DND-41 (cell line): ENCODE measurements at regions not wholly inside any gene's neighbourhood (a gene's known extent, or its start where the extent isn't known, plus 50 kb on each side); places are given as distances from the start of the nearest gene placed in this dataset.

ENCODE experiments used
- ATAC-seq: fragments of 200-7000 bp; cut with Tn5 transposase; 3 replicates; pipeline ENCODE4 v1.9.1; 2021; ENCODE audit warnings: low read depth; ENCODE audit not compliant: insufficient read depth
- DNase-seq: peaks from one replicate; pipeline ENCODE4 v3.0.0-alpha.2; 2020
- H2AFZ ChIP-seq: 2 replicates; pipeline ENCODE4 v1.6.0; 2012; ENCODE audit warnings: low read depth, low read length
- H3K27ac ChIP-seq: 2 replicates; pipeline ENCODE4 v1.5.1; 2012; ENCODE audit warnings: low read length, inconsistent platforms
- H3K27me3 ChIP-seq: fragments of 200-600 bp; sonication (generic); 2 replicates; pipeline ENCODE4 v1.6.0; 2012; ENCODE audit warnings: low read length, mild to moderate bottlenecking, inconsistent platforms; ENCODE audit not compliant: insufficient read depth, poor library complexity
- H3K36me3 ChIP-seq: 2 replicates; pipeline ENCODE4 v1.5.1; 2012; ENCODE audit warnings: low read length, inconsistent platforms; ENCODE audit not compliant: insufficient read depth
- H3K4me1 ChIP-seq: 2 replicates; pipeline ENCODE4 v1.5.1; 2012; ENCODE audit warnings: mild to moderate bottlenecking, low read length; ENCODE audit not compliant: insufficient read depth
- H3K4me2 ChIP-seq: 2 replicates; pipeline ENCODE4 v1.6.0; 2012; ENCODE audit warnings: mild to moderate bottlenecking, moderate library complexity, low read length, inconsistent platforms; ENCODE audit not compliant: insufficient read depth
- H3K4me3 ChIP-seq, 2 experiments: fragments of 200-600 bp in 1 of 2; shearing (Covaris generic) in 1 of 2; 2 replicates each; pipeline ENCODE4 v1.5.1; 2012 to 2016; ENCODE audit warnings: inconsistent platforms in 2 of 2, low read length in 2 of 2, mild to moderate bottlenecking in 2 of 2, low read depth in 1 of 2, moderate library complexity in 1 of 2
- H3K79me2 ChIP-seq: 2 replicates; pipeline ENCODE4 v1.6.0; 2012; ENCODE audit warnings: low read length, inconsistent platforms; ENCODE audit not compliant: insufficient read depth
- H3K9ac ChIP-seq: 2 replicates; pipeline ENCODE4 v1.6.0; 2012; ENCODE audit warnings: low read depth, mild to moderate bottlenecking, inconsistent platforms, low read length, moderate library complexity
- H3K9me3 ChIP-seq: 2 replicates; pipeline ENCODE4 v1.5.1; 2012; ENCODE audit warnings: low read length, moderate library complexity, mild to moderate bottlenecking, inconsistent platforms; ENCODE audit not compliant: insufficient read depth, severe bottlenecking
- H4K20me1 ChIP-seq: 2 replicates; pipeline ENCODE4 v1.6.0; 2012; ENCODE audit warnings: low read length; ENCODE audit not compliant: insufficient read depth
- EZH2 ChIP-seq: IDR thresholded peaks from 3 replicates; pipeline ENCODE4 v1.6.1; 2012; ENCODE audit warnings: borderline replicate concordance, low read depth, mild to moderate bottlenecking, moderate library complexity, low read length, inconsistent platforms; ENCODE audit not compliant: severe bottlenecking
- TF ChIP-seq, protein P1 (sequence below): IDR thresholded peaks from 2 replicates; pipeline ENCODE4 v1.5.1; 2012; ENCODE audit warnings: borderline replicate concordance, low read length, moderate library complexity, mild to moderate bottlenecking; ENCODE audit not compliant: poor library complexity, severe bottlenecking; ENCODE audit errors: extremely low read depth

DNA sequence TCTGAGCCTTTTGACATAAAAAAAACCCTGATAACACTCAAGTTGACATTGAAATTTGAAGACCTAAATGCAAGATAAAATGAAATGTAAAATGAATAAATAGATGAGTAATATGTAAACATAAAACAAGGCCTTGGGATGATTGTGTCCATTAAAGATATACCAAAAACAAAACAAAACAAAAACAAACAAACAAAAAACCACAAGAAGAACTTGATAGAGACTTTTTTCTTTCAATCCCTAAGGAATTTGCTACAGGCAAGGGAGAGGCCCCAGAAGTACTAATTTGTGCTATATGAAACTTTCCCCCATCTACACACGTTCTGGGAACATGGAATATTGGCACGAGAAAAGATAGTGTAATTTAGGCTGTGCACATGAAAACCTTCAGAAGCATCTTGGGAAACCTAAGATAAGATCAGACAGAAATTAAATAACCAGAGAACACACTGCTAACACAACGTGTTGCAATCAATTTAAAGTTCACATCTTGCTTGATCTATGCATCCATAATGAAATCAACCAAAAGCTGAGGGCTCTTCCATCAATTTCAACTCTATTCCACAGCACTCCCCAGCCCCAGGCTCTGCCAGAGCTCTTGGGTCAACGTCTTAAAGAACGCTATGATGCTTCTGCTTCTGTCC, 201.1 kb upstream of the RREB1 start:
- H3K4me3 ChIP-seq, result no peak overlapping the region
- DNase-seq, result no peak
- H3K9me3 ChIP-seq, result no peaks in the 10 kb centered on the region
- no peaks in the 10 kb centered on the region for H4K20me1 ChIP-seq
- no peaks in the 10 kb centered on the region for H3K79me2 ChIP-seq
- no peaks in the 10 kb centered on the region for H3K36me3 ChIP-seq
- no peak overlapping the region for H3K9ac ChIP-seq
- no peaks in the 10 kb centered on the region for H3K27me3 ChIP-seq
- no peak for ATAC-seq
- no peaks in the 10 kb centered on the region for H3K4me1 ChIP-seq
- no peak overlapping the region for H2AFZ ChIP-seq
- no peak overlapping the region for H3K27ac ChIP-seq
- TF ChIP-seq, protein P1, sequence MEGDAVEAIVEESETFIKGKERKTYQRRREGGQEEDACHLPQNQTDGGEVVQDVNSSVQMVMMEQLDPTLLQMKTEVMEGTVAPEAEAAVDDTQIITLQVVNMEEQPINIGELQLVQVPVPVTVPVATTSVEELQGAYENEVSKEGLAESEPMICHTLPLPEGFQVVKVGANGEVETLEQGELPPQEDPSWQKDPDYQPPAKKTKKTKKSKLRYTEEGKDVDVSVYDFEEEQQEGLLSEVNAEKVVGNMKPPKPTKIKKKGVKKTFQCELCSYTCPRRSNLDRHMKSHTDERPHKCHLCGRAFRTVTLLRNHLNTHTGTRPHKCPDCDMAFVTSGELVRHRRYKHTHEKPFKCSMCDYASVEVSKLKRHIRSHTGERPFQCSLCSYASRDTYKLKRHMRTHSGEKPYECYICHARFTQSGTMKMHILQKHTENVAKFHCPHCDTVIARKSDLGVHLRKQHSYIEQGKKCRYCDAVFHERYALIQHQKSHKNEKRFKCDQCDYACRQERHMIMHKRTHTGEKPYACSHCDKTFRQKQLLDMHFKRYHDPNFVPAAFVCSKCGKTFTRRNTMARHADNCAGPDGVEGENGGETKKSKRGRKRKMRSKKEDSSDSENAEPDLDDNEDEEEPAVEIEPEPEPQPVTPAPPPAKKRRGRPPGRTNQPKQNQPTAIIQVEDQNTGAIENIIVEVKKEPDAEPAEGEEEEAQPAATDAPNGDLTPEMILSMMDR, result no peak
- TF ChIP-seq EZH2, result no peak
- no peak overlapping the region for H3K4me2 ChIP-seq

DNA sequence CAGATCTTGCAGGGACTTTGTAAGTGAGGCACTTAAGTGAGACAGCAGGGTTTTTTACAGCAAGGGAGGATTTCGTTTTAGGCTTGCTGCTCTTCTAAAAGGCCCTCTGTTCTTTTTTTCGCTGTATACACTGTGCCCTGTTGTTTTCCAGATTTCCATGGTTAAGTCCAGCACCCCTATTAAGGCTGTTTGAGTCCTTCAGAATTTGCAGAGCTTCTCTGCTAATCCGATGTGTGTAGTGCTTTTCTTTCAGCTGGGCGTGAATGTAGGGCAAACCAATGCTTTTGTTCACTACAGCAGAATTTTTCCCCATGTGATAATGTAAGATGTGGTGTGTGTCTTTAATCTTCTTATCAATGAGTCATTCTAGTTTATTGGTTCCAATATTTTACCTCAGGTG, 200.5 kb upstream of the RREB1 start:
- ATAC-seq, result no peak
- H3K27ac ChIP-seq, result no peak overlapping the region
- H3K27me3 ChIP-seq, result no peaks in the 10 kb centered on the region

DNA sequence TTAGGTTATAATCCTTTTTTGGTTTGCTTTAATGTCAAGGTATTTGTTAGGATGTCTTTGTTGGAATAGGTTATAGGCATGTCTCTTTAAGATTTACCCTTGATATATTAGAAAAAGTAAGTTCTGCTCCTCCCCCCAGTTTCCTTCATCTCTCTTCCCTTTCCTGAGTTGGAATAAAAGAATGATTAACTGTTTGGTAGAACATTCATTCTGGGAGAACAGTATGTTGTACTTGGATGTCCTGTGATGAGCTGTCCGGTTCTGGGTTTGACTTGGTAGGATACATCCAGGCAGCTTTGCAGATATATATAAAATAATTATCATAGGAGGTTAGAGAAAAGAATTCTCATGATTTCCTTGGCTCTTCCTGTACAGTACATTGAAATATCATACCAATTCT, 199.6 kb upstream of the RREB1 start:
- DNase-seq, result no peak
- no peak overlapping the region for H3K4me2 ChIP-seq
- H3K4me3 ChIP-seq, result no peak overlapping the region
- H3K79me2 ChIP-seq, result no peaks in the 10 kb centered on the region
- no peaks in the 10 kb centered on the region for H3K27me3 ChIP-seq
- no peak overlapping the region for H3K9ac ChIP-seq
- no peaks in the 10 kb centered on the region for H3K36me3 ChIP-seq
- no peak overlapping the region for H3K27ac ChIP-seq
- no peak for ATAC-seq
- TF ChIP-seq, protein P1, result no peak
- TF ChIP-seq EZH2, result no peak
- no peaks in the 10 kb centered on the region for H4K20me1 ChIP-seq
- H2AFZ ChIP-seq, result no peak overlapping the region
- H3K4me1 ChIP-seq, result no peaks in the 10 kb centered on the region
- no peaks in the 10 kb centered on the region for H3K9me3 ChIP-seq

More for the DNA sequence above, 200.5 kb upstream of the RREB1 start:
- no peaks in the 10 kb centered on the region for H4K20me1 ChIP-seq
- no peak overlapping the region for H3K4me2 ChIP-seq
- no peaks in the 10 kb centered on the region for H3K4me1 ChIP-seq
- DNase-seq, result no peak
- TF ChIP-seq, protein P1, result no peak
- no peak for TF ChIP-seq EZH2
- H3K9ac ChIP-seq, result no peak overlapping the region
- no peaks in the 10 kb centered on the region for H3K79me2 ChIP-seq
- H2AFZ ChIP-seq, result no peak overlapping the region
- no peaks in the 10 kb centered on the region for H3K36me3 ChIP-seq
- H3K4me3 ChIP-seq, result no peak overlapping the region
- no peaks in the 10 kb centered on the region for H3K9me3 ChIP-seq
